Fibroblast of the aortic adventitia (primary cell): ENCODE measurements at regions not wholly inside any gene's neighbourhood (a gene's known extent, or its start where the extent isn't known, plus 50 kb on each side); places are given as distances from the start of the nearest gene placed in this dataset.

Experiments used
- DNase-seq: peaks from one replicate; pipeline ENCODE4 v3.0.0-alpha.2; 2010; ENCODE audit warnings: low read depth
- H3K4me3 ChIP-seq: 2 replicates; pipeline ENCODE4 v1.5.1; 2011; ENCODE audit warnings: low read depth, mild to moderate bottlenecking, control low read depth, low read length, moderate library complexity
- CTCF ChIP-seq: IDR thresholded peaks from 2 replicates; pipeline ENCODE4 v1.5.1; 2011; ENCODE audit warnings: mild to moderate bottlenecking, low read length, control low read depth, inconsistent platforms; ENCODE audit not compliant: insufficient read depth

DNA sequence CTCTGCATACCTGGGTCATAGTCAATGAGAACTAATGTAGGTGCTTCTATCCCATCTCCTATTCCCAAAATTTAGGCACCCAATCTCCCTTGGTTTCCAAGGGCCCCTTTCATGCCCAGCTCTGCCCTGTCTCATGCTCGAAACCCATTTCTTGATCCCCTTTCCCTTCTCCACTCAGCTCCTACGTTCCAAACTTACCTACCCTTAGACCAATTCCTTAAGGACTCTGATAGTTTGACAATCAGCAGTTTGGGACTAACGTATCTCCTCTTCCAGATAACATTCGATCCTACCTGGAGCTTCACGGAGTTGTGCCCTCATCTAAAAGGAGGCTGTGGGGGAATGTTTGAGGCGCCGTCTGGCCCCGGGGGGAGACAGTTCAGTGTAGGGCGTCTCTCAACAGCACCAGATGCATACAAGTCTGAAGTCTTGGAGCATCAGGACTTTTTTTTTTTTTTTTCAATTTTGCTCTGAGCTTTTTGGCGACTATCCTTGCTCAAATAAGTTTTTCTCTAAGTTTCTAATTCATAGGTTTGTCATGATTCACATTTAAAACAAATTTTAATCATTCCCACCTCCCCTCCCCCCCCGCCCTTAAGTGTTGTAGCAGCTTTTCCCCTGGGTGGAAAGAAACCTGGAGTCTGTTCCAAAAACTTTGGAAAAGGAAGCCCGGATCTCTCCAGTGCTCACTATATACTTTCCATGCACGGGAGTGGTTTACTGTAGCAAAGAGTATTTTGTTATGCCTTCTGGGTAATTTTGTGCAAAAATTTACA lies 141.2 kb upstream of the LGALSL start:
- TF ChIP-seq CTCF = no peak
- H3K4me3 ChIP-seq = no peak overlapping the region
- peak; percentile 7 for DNase-seq

GRCh38 chr2:64313398-64313723 lies 140.6 kb upstream of the LGALSL start:
- no peak overlapping the region for H3K4me3 ChIP-seq
- no peak for TF ChIP-seq CTCF
- peak; percentile 11 for DNase-seq

- DNase-seq = no peak
- no peak overlapping the region for H3K4me3 ChIP-seq
- no peak for TF ChIP-seq CTCF
Measured at GRCh38 chr2:64315291-64315960, 138.5 kb upstream of the LGALSL start.

DNA sequence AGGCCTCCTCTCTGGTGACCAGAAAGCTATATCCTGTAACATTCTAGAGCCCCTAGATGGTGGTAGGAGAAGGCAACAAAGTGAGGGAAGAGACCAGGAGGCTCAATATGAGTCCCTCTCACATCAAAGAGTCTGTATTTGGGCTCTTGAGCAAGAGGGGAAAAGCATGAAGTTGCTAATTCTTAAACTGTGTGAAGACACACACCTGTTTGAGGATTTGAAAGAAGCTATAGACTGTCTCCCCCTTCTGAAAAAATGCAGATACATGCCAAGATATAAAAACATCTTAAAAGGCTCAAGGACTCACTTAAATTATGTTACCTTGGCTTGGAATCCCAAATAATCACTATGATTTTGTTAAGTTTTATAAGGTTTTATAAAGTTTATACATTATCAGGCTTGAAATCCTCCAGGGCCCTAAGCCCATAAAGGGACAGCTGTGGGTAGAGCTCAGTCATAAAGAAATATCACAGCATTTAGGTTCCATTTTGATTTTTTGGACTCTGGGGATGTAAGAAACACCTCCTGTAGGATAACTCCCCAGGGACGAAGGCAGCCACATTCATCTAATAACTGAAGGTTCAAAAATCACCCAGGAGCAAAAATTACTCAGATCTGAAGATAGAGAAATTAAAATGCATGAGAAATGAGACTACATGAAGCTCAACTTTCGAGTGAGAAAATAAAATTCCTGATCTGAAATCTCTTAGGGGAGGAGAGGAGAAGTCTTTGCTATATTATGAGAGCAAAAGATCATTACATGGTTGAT lies 136.1 kb upstream of the LGALSL start:
- TF ChIP-seq CTCF = no peak

GRCh38 chr2:64318476-64318748 lies 135.6 kb upstream of the LGALSL start:
- no peak overlapping the region for H3K4me3 ChIP-seq
- no peak for DNase-seq
- TF ChIP-seq CTCF = no peak

More for the DNA sequence above, 136.1 kb upstream of the LGALSL start:
- DNase-seq = no peak
- H3K4me3 ChIP-seq = no peak overlapping the region

DNA sequence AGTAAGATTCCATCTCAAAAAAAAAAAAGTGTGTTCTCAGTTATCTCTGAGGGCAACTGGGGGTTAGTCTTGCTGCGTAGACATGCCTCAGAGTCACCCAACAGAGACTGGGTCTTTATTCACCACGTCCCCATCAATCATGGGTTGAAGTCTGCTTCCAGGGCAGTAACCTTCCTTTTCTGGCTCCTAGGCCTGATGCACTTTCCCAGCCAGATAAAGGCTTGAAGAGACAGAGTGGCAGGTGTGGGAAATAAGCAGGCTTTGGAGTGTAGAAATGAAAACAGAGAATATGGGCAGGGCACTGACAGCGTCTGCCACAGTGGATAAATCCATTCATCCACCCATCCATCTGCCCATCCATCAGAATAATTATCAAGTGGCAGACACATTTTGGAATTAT lies 134.1 kb upstream of the LGALSL start:
- DNase-seq = no peak
- no peak overlapping the region for H3K4me3 ChIP-seq
- TF ChIP-seq CTCF = no peak
